B cell (primary cell): ENCODE measurements at regions not wholly inside any gene's neighbourhood (a gene's known extent, or its start where the extent isn't known, plus 50 kb on each side); places are given as distances from the start of the nearest gene placed in this dataset.

Experiments used
- CTCF ChIP-seq: fragments of 200-600 bp; IDR thresholded peaks from one replicate; pipeline ENCODE4 v1.8.0; 2022; ENCODE audit warnings: antibody characterized with exemption, mild to moderate bottlenecking
- EZH2 ChIP-seq: IDR thresholded peaks from 2 replicates; pipeline ENCODE4 v1.6.1; 2012; ENCODE audit warnings: borderline replicate concordance, low read depth, mild to moderate bottlenecking, moderate library complexity, low read length; ENCODE audit not compliant: insufficient read depth, poor library complexity, severe bottlenecking

GRCh38 chr1:166600574-166600973 is 238.7 kb upstream of the POGK start:
- TF ChIP-seq EZH2 (no peak), CTCF (no peak)
